ENCODE measurements at regions not wholly inside any gene's neighbourhood (a gene's known extent, or its start where the extent isn't known, plus 50 kb on each side); places are given as distances from the start of the nearest gene placed in this dataset.
"Not testable (repeated sequence)": the region's sequence is repeated elsewhere in the genome, so short reads cannot be mapped to it uniquely, and the experiment has no call there.

- WGBS, 2 donors (ENCODE audit: extremely low coverage in 2 of 2, insufficient read length in 2 of 2, insufficient replicate concordance in 1 of 2), result no CpG with 5 or more reads among the region's 17 CpGs
- H2BK5ac ChIP-seq (ENCODE audit: low read length), result no peak overlapping the region
Measured at GRCh38 chr19:31534786-31535657, 185.8 kb upstream of the TSHZ3 start.

GRCh38 chr19:31535691-31536460 lies 186.6 kb upstream of the TSHZ3 start:
- no peak overlapping the region for H2BK5ac ChIP-seq (ENCODE audit: low read length)
- no peaks in the 10 kb centered on the region for H3K79me1 ChIP-seq (ENCODE audit: low read depth, low read length)
- no peak overlapping the region for H3K27ac ChIP-seq (replicated peaks; ENCODE audit: low read length)
- H3K9ac ChIP-seq (ENCODE audit: low read depth, low read length, poor library complexity), result no peak overlapping the region
- H4K91ac ChIP-seq (ENCODE audit: low read depth, low read length, poor library complexity), result no peak overlapping the region
- H3K9me3 ChIP-seq (replicated peaks in 1 of 2; ENCODE audit: control insufficient read depth in 2 of 2, insufficient read depth in 1 of 2, low read depth in 1 of 2, low read length in 2 of 2), result no peaks in the 10 kb centered on the region
- no peak overlapping the region for H2AFZ ChIP-seq (ENCODE audit: low read length)
- no peak overlapping the region for H4K8ac ChIP-seq (ENCODE audit: low read depth, low read length)
- H2BK15ac ChIP-seq (ENCODE audit: low read length), result no peak overlapping the region
- no peak overlapping the region for H3K4me2 ChIP-seq (ENCODE audit: insufficient read depth, low read length, poor library complexity, severe bottlenecking)
- DNase-seq (ENCODE audit: low spot score), result no peak
- no peak overlapping the region for H2AK5ac ChIP-seq (ENCODE audit: low read depth, low read length)
- H3K27me3 ChIP-seq (ENCODE audit: control insufficient read depth in 3 of 3, insufficient read depth in 3 of 3, low read depth in 1 of 3, low read length in 3 of 3), result no peaks in the 10 kb centered on the region
- no peak overlapping the region for H2BK12ac ChIP-seq (ENCODE audit: low read length)
- WGBS, 2 donors (ENCODE audit: extremely low coverage in 2 of 2, insufficient read length in 2 of 2, insufficient replicate concordance in 1 of 2), result no CpG with 5 or more reads among the region's 8 CpGs
- H2BK120ac ChIP-seq (ENCODE audit: low read depth, low read length), result no peak overlapping the region
- H3K18ac ChIP-seq (ENCODE audit: low read length), result no peak overlapping the region
- no peak overlapping the region for H3K4ac ChIP-seq (ENCODE audit: low read length)
- H3K36me3 ChIP-seq (replicated peaks in 1 of 2; ENCODE audit: control insufficient read depth in 2 of 2, insufficient read depth in 2 of 2, low read length in 2 of 2), result no peaks in the 10 kb centered on the region
- no peak overlapping the region for H3K23ac ChIP-seq (ENCODE audit: low read depth, low read length, poor library complexity)
- H3K14ac ChIP-seq (ENCODE audit: low read length), result no peak overlapping the region
- H3K4me1 ChIP-seq (ENCODE audit: control insufficient read depth in 2 of 2, insufficient read depth in 1 of 2, low read depth in 1 of 2, low read length in 2 of 2), result no peaks in the 10 kb centered on the region
- H3K4me3 ChIP-seq (ENCODE audit: low read length in 2 of 2), result no peak overlapping the region

More at GRCh38 chr19:31534786-31535657, 185.8 kb upstream of the TSHZ3 start:
- H2BK120ac ChIP-seq (ENCODE audit: low read depth, low read length), result no peak overlapping the region
- no peaks in the 10 kb centered on the region for H3K4me1 ChIP-seq (ENCODE audit: control insufficient read depth in 2 of 2, insufficient read depth in 1 of 2, low read depth in 1 of 2, low read length in 2 of 2)
- H3K18ac ChIP-seq (ENCODE audit: low read length), result no peak overlapping the region
- DNase-seq (ENCODE audit: low spot score), result no peak
- no peak overlapping the region for H2BK15ac ChIP-seq (ENCODE audit: low read length)
- H3K4me3 ChIP-seq (ENCODE audit: low read length in 2 of 2), result no peak overlapping the region
- H3K27ac ChIP-seq (replicated peaks; ENCODE audit: low read length), result no peak overlapping the region
- no peak overlapping the region for H3K23ac ChIP-seq (ENCODE audit: low read depth, low read length, poor library complexity)
- no peak overlapping the region for H2BK12ac ChIP-seq (ENCODE audit: low read length)
- no peak overlapping the region for H3K9ac ChIP-seq (ENCODE audit: low read depth, low read length, poor library complexity)
- no peak overlapping the region for H3K4me2 ChIP-seq (ENCODE audit: insufficient read depth, low read length, poor library complexity, severe bottlenecking)
- no peaks in the 10 kb centered on the region for H3K79me1 ChIP-seq (ENCODE audit: low read depth, low read length)
- no peak overlapping the region for H2AK5ac ChIP-seq (ENCODE audit: low read depth, low read length)
- no peak overlapping the region for H3K4ac ChIP-seq (ENCODE audit: low read length)
- H4K91ac ChIP-seq (ENCODE audit: low read depth, low read length, poor library complexity), result no peak overlapping the region
- H2AFZ ChIP-seq (ENCODE audit: low read length), result no peak overlapping the region
- no peak overlapping the region for H4K8ac ChIP-seq (ENCODE audit: low read depth, low read length)
- no peaks in the 10 kb centered on the region for H3K9me3 ChIP-seq (replicated peaks in 1 of 2; ENCODE audit: control insufficient read depth in 2 of 2, insufficient read depth in 1 of 2, low read depth in 1 of 2, low read length in 2 of 2)
- H3K27me3 ChIP-seq (ENCODE audit: control insufficient read depth in 3 of 3, insufficient read depth in 3 of 3, low read depth in 1 of 3, low read length in 3 of 3), result no peaks in the 10 kb centered on the region
- no peaks in the 10 kb centered on the region for H3K36me3 ChIP-seq (replicated peaks in 1 of 2; ENCODE audit: control insufficient read depth in 2 of 2, insufficient read depth in 2 of 2, low read length in 2 of 2)
- H3K14ac ChIP-seq (ENCODE audit: low read length), result no peak overlapping the region

GRCh38 chr19:31537136-31537535 lies 187.9 kb upstream of the TSHZ3 start:
- no peak overlapping the region for H2AFZ ChIP-seq (ENCODE audit: low read length)
- no peaks in the 10 kb centered on the region for H3K79me1 ChIP-seq (ENCODE audit: low read depth, low read length)
- no peaks in the 10 kb centered on the region for H3K27me3 ChIP-seq (ENCODE audit: control insufficient read depth in 3 of 3, insufficient read depth in 3 of 3, low read depth in 1 of 3, low read length in 3 of 3)
- WGBS, 2 donors (ENCODE audit: extremely low coverage in 2 of 2, insufficient read length in 2 of 2, insufficient replicate concordance in 1 of 2), result no CpG with 5 or more reads among the region's 3 CpGs
- H2BK15ac ChIP-seq (ENCODE audit: low read length), result no peak overlapping the region
- no peak overlapping the region for H3K9ac ChIP-seq (ENCODE audit: low read depth, low read length, poor library complexity)
- no peak overlapping the region for H2BK12ac ChIP-seq (ENCODE audit: low read length)
- no peak overlapping the region for H4K91ac ChIP-seq (ENCODE audit: low read depth, low read length, poor library complexity)
- H3K4ac ChIP-seq (ENCODE audit: low read length), result no peak overlapping the region
- H2BK5ac ChIP-seq (ENCODE audit: low read length), result no peak overlapping the region
- no peak overlapping the region for H4K8ac ChIP-seq (ENCODE audit: low read depth, low read length)
- no peaks in the 10 kb centered on the region for H3K4me1 ChIP-seq (ENCODE audit: control insufficient read depth in 2 of 2, insufficient read depth in 1 of 2, low read depth in 1 of 2, low read length in 2 of 2)
- no peak overlapping the region for H2BK120ac ChIP-seq (ENCODE audit: low read depth, low read length)
- no peak overlapping the region for H3K14ac ChIP-seq (ENCODE audit: low read length)
- H3K4me2 ChIP-seq (ENCODE audit: insufficient read depth, low read length, poor library complexity, severe bottlenecking), result no peak overlapping the region
- no peak overlapping the region for H3K23ac ChIP-seq (ENCODE audit: low read depth, low read length, poor library complexity)
- no peaks in the 10 kb centered on the region for H3K36me3 ChIP-seq (replicated peaks in 1 of 2; ENCODE audit: control insufficient read depth in 2 of 2, insufficient read depth in 2 of 2, low read length in 2 of 2)
- H3K27ac ChIP-seq (replicated peaks; ENCODE audit: low read length), result no peak overlapping the region
- H2AK5ac ChIP-seq (ENCODE audit: low read depth, low read length), result no peak overlapping the region
- no peak for DNase-seq (ENCODE audit: low spot score)
- H3K18ac ChIP-seq (ENCODE audit: low read length), result no peak overlapping the region
- no peaks in the 10 kb centered on the region for H3K9me3 ChIP-seq (replicated peaks in 1 of 2; ENCODE audit: control insufficient read depth in 2 of 2, insufficient read depth in 1 of 2, low read depth in 1 of 2, low read length in 2 of 2)
- no peak overlapping the region for H3K4me3 ChIP-seq (ENCODE audit: low read length in 2 of 2)

- H3K9me3 ChIP-seq (replicated peaks in 1 of 2; ENCODE audit: control insufficient read depth in 2 of 2, insufficient read depth in 1 of 2, low read depth in 1 of 2, low read length in 2 of 2); H4K91ac ChIP-seq (ENCODE audit: low read depth, low read length, poor library complexity); H2AK5ac ChIP-seq (ENCODE audit: low read depth, low read length); H2BK120ac ChIP-seq (ENCODE audit: low read depth, low read length); H3K4ac ChIP-seq (ENCODE audit: low read length); H4K8ac ChIP-seq (ENCODE audit: low read depth, low read length); H3K79me1 ChIP-seq (ENCODE audit: low read depth, low read length); H3K14ac ChIP-seq (ENCODE audit: low read length); H2BK15ac ChIP-seq (ENCODE audit: low read length); H3K9ac ChIP-seq (ENCODE audit: low read depth, low read length, poor library complexity); DNase-seq (ENCODE audit: low spot score); H3K23ac ChIP-seq (ENCODE audit: low read depth, low read length, poor library complexity); H3K36me3 ChIP-seq (replicated peaks in 1 of 2; ENCODE audit: control insufficient read depth in 2 of 2, insufficient read depth in 2 of 2, low read length in 2 of 2); H2BK12ac ChIP-seq (ENCODE audit: low read length); H3K4me2 ChIP-seq (ENCODE audit: insufficient read depth, low read length, poor library complexity, severe bottlenecking); H3K4me1 ChIP-seq (ENCODE audit: control insufficient read depth in 2 of 2, insufficient read depth in 1 of 2, low read depth in 1 of 2, low read length in 2 of 2); H2AFZ ChIP-seq (ENCODE audit: low read length); H3K4me3 ChIP-seq (ENCODE audit: low read length in 2 of 2); H3K27ac ChIP-seq (replicated peaks; ENCODE audit: low read length); H3K18ac ChIP-seq (ENCODE audit: low read length); H2BK5ac ChIP-seq (ENCODE audit: low read length); H3K27me3 ChIP-seq (ENCODE audit: control insufficient read depth in 3 of 3, insufficient read depth in 3 of 3, low read depth in 1 of 3, low read length in 3 of 3): not testable (repeated sequence)
- WGBS, 2 donors (ENCODE audit: extremely low coverage in 2 of 2, insufficient read length in 2 of 2, insufficient replicate concordance in 1 of 2), result no CpG with 5 or more reads among the region's 5 CpGs
Measured at GRCh38 chr19:31537902-31538301, 188.7 kb upstream of the TSHZ3 start.

All from neuronal stem cell (in vitro differentiated cells).